Activated T-cell treated with anti-CD3 and anti-CD28 coated beads for 24 hours (primary cell): ENCODE measurements at regions not wholly inside any gene's neighbourhood (a gene's known extent, or its start where the extent isn't known, plus 50 kb on each side); places are given as distances from the start of the nearest gene placed in this dataset.
A peak's percentile ranks its signal among the peaks of the same experiment; 100 is the strongest.

Experiments used
- DNase-seq: peaks from one replicate; pipeline ENCODE4 v3.0.0-alpha.2; 2020; ENCODE audit warnings: low read depth

DNA sequence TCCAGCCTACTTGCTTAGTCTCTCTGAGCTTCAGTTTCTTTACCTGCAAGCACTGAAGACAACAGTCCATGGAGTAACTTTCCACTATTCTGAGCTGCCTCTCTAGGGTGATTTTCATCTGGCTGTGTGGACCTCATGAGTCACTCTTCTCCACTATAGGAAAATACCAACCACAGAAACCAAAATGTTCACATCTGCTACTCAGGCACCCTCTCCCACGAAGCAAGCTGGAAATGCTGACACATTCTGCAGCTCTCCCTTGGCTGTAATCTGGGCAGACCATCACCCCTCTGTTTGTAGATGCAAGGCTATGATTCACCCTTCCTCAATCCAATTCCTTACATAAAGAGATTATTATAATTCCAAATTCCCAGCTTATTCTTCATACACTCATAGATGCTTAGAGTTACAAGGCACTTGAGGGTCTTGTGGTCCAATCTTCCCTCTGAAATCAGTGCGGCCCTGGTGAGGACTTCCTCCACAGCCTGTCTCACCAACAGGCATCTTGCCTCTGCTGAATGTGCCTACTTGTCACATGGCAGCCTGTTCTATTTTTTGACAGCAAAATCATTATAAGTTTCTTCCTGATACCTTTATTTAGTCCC lies 97.0 kb upstream of the LNX1 start:
- peak; percentile 23 for DNase-seq

DNA sequence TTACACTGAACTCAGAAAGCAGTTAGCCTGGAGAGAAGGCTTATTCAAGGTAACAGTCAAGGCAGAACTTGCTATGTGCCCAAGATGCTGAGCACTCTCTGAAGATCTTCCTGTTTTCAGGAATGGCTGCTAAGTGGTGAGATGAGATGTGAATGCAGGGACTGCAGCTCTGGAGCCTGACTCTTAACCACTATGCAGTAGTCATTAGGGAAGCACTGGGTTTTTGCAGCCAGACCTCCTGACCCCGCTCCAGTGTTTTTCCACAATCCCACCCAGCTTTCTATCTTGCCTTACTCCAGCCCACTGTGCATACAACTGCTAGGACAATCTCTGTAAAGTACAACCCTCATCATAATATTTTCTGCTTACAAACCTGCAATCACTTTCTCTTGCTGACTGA lies 95.2 kb upstream of the LNX1 start:
- DNase-seq, result no peak

DNA sequence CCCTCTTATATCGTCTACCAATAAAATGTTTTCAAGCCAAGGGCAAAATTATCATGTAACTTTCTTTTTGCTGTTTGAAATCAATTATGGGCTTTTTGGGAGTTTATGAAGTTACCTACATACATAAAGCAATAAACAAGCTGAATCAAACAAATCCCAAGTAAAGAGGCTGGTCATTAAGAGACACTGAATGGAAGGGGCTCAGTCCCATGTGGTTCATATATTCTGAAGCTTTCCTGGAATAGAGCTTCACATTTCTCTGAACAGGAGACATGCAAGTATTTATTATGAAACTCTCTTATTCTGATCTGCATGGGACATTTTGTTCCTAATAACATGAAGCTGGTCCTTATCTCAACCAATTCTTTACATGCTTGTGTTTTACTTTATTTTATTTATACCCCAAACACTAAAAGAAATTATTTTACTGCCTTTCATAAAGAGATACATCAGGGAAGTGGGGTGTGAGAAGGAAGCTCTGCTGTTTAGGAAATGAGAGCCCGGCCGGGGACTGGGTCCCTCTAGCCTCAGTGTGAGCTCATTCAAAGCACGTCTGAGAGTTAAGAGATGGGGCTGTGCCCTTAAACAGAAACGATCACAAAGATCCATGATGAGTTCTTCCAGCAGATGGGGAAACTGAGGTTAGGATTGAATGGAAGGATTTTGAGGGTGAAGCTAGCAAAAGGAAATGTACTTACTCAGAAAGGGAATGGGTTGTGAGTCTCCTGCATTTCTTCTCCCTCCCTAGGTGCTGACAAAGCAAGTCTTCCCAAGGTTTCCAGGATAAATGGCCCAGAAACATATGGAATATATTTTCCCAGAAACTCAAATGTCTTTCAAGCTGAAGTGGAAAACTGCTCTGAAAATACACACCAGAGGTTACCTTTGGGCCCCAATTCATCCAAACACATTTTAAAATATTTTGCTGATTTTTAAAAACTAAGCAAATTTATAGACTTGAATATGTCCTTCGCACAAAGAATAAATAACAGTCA lies 93.1 kb upstream of the LNX1 start:
- DNase-seq, result no peak

GRCh38 chr4:53682908-53683307 lies 91.6 kb upstream of the LNX1 start:
- DNase-seq, result no peak

GRCh38 chr4:53682196-53682595 lies 90.9 kb upstream of the LNX1 start:
- DNase-seq, result no peak

GRCh38 chr4:53680598-53680997 lies 89.3 kb upstream of the LNX1 start:
- no peak for DNase-seq

DNA sequence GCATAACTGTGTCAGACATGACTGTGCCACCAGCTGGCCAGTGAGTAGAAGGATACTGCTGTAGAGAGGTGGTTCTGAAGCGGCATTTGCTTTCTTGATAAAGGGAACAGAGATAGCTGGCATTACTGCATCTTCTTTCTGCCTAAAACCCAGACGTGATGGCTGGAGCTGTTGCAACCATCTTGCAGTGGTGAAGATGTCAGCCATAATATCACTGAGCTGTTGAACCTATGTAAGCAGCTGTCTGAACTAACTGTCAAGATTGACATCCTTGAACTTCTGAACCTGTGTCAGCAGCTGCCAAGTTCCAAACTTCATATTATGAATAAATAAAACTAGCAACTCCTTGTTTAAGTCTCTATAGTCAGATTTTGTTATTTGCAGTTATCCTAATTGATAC lies 88.9 kb upstream of the LNX1 start:
- DNase-seq, result no peak

DNA sequence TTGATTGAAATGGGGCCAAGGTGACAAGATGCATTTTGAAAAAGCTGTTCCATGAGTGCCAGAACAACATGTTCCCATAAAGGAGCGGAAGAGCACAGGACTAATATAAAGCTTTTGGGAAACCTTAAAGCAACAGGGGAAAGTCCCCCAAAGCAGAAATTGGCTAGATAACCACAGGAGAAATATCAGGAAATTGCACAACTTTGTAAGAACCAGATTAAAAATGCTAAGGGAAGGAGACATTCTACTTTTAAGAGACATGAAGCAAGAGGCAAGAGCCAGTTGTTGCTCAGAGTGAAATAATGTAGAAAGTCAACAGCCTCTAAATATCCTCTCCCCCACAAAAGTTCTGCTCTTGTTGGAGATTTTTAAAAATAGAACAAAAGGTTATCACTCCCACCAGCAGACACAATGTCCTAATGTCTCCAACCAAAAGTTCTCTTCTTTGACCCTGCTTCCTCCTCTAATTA lies 85.2 kb upstream of the LNX1 start:
- no peak for DNase-seq

DNA sequence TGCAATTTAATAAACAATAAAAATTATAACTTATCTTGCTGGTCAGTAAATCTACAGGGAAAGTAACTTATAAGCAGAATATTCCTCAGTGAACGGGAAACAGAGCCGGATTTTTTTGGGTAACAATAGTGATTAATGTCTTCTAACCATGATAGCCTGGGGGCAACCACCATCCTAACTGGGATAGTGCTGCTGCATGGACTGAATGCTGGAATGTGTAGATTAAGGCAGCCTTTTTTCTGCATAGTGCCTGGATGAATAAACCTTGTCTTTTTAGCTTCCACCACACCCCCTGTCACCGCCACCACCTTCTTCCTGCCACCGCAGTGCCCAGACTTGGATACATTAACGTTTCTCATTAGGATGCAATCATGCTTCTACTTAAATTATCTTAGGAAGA lies 83.6 kb upstream of the LNX1 start:
- DNase-seq, result no peak

- no peak for DNase-seq
Observed at GRCh38 chr4:53672873-53673272, 81.6 kb upstream of the LNX1 start.

- no peak for DNase-seq
Observed at GRCh38 chr4:53671757-53672156, 80.5 kb upstream of the LNX1 start.

GRCh38 chr4:53659737-53660136 lies 68.5 kb upstream of the LNX1 start:
- DNase-seq, result no peak

DNA sequence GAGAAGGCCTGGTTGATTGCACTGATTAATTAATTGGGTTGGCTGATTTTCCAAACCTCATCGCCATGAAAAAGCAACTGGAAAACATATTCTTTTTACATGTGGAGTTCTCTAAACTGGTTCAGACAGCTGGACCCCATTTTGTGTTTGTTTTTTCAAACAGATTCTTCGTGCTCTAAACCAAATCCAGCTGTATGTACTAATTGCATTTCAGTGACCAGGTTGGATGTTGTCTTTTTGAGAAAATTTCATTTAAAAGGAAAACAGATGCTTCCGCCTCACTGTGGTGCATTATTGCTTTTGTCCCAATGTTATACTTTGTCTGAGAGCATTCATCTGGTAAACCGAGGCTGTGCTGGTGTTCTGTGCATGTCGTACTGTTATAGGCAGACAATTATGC lies 67.8 kb upstream of the LNX1 start:
- no peak for DNase-seq

GRCh38 chr4:53658029-53658428 lies 66.7 kb upstream of the LNX1 start:
- DNase-seq, result no peak

- DNase-seq, result no peak
Observed at GRCh38 chr4:53656421-53656981, 65.2 kb upstream of the LNX1 start.

DNA sequence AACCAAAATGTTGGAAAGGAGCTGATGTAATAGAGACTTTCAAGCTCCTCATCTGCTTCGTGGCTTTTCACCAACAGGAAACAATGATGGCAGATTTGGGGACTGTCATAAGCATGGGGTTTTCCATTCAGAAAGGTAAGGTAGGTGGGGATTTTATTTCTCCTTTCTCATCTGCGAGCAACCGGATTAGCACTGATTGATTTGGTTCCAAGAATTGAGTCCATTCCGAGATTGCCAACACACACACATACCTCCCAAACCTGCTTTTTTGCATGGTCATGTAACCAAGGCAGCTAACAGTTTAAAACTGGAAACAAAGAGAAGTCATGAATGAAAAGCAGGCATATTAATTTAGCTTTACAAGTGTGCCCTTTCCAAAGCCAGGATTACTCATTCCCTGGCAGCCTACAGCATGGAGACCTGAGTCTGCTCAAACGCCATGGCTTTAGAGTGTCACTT lies 63.0 kb upstream of the LNX1 start:
- no peak for DNase-seq

DNA sequence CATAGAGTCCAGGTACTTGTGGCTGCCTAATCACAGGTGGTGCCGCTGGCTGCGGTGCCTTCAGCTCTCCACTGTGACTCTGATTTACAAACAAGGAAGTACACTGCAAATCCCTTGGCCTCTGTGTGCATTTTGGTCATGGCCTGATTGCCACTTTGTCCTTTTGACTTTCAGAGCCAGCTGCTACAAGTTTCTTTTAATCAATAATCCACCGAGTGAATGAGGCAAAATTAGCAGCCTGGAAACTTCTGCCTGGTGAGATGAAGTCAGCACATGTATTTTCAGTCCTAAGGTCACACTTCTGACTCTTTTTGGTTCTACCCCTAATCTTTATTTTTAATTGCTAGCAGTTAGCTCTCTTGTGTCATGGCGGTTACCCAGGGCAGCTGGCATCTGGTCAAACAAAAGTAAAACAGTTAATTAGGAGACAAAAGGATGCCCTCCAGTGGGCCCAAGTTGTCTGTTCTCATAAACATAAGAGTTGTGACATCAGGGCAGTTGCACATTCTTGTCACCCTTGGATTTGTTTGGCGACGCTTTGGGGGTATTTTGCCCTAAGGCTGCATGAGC lies 62.3 kb upstream of the LNX1 start:
- no peak for DNase-seq

DNA sequence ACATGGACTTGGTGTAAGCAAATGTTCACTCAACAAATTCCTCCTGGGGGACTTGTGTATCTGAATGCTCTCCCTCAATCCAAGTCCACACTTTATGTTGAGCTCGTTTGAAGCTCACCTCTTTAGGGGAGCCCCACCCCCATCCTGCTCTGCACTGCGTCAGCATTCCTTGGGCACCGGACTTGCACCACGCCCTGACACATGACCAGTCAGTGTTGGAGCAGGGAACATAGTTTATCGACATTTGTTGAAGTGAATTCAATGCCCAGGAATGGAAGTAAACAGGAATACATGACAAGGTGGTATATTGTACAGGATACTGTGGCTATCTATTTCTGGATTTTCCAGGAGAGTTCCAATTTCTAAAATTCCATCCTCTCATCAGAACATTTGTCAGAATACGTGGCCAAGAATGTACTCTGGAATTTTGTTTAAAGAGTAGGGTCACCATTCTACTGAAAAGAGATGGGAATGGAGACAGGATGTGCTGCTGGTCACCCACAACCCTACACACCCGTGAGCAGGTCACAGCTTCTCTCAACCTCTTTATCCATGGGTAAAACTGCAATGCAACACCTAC lies 60.0 kb upstream of the LNX1 start:
- no peak for DNase-seq

DNA sequence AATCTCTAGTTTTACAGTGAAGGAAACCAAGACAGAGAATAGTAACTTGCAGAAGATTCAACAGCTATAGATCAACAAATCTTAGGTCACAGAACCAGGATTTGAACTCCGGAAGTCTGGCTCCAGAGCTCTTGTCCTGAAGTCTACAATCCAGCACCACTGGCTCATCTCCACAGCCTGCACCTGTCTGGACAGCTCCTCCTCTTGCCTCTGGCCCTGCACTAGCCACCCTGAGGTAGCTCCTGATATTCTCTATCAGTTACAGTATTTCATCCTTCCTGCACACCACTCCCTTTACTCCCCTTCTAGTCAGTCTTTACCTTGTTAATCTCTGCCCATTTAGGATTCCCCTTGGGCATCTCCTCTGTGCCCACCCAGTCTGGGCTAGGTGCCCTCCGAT lies 58.1 kb upstream of the LNX1 start:
- DNase-seq, result no peak

DNA sequence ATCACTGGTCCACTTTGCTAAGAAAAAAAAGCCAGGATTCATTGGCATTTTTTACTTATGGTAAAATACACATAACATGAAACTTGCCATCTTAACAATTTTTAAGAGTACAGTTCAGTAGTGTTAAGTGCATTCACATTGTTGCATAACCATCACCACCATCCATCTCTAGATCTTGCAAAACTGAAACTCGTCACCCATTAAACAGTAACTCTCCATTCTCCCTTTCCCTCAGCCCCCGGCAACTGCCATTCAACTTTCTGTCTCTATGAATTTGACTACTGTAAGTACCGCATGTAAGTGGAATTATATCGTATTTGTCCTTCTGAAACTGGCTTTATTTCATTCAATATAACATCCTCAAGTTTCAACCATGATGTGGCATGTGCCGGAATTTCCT lies 56.3 kb upstream of the LNX1 start:
- DNase-seq, result no peak

DNA sequence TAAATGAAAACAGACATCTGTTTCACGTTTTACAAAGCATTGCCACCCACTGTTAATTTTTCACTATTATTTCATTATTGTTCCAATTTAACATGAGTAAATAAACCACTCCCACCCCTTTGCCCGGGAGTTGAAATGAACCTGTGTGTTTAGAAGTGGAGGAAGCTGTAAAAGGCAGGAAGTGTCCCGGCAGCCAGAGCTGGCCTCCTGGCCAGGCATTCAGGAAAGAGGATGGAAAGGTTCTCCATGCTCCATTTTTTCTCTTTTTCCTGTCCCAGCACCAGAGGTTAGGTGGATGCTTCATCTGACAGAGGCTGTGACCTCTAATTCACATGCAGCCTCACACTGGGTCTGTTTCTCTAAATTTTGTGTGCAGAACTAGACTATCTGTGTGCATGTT lies 55.5 kb upstream of the LNX1 start:
- DNase-seq, result no peak

DNA sequence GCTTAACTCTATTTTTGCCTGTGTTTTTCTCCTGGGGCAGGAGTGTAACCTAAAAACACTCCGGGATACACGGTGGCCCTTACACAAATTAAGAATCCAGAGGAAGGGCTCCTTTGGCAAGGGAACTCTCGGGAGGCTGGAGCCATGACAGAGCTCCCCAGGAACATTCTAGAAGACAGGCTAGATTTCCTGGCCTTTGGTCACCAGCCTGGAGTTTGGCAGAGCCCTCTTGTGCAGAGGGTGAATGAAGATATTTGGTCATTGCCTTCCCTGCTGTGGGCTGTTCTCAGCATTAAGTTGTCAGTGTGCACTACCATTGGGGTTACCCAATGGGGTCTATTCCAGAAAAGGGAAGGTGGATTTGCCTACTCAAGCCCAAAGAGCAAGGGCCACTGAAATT lies 53.8 kb upstream of the LNX1 start:
- DNase-seq, result no peak
